Uterus (tissue), 3 donors: ENCODE measurements at regions not wholly inside any gene's neighbourhood (a gene's known extent, or its start where the extent isn't known, plus 50 kb on each side); places are given as distances from the start of the nearest gene placed in this dataset.
"Not testable (repeated sequence)": the region's sequence is repeated elsewhere in the genome, so short reads cannot be mapped to it uniquely, and the experiment has no call there.

Experiments used
- DNase-seq, 2 donors: peaks; one replicate each; pipeline ENCODE4 v3.0.0-alpha.2; 2019 to 2020
- H3K27ac ChIP-seq, 2 donors: fragments of 200-600 bp; sonication (generic); 1 replicate in 1 of 2; 2 replicates in 1 of 2; pipeline ENCODE4 v1.5.1; 2016 to 2018
- H3K27me3 ChIP-seq, 2 donors: fragments of 200-600 bp; sonication (generic); one replicate each; pipeline ENCODE4 v1.5.1; 2018 to 2019; ENCODE audit warnings: control low read depth in 1 of 2
- H3K36me3 ChIP-seq, 2 donors: fragments of 200-600 bp; sonication (generic); one replicate each; pipeline ENCODE4 v1.5.1; 2019; ENCODE audit warnings: control low read depth in 1 of 2
- H3K4me1 ChIP-seq, 2 donors: fragments of 200-600 bp; sonication (generic); one replicate each; pipeline ENCODE4 v1.5.1; 2018 to 2019; ENCODE audit warnings: control low read depth in 1 of 2
- H3K4me3 ChIP-seq, 2 donors: fragments of 200-600 bp; sonication (generic); 1 replicate in 1 of 2; 2 replicates in 1 of 2; pipeline ENCODE4 v1.5.1; 2018 to 2019; ENCODE audit warnings: mild to moderate bottlenecking in 1 of 2
- H3K9me3 ChIP-seq, 2 donors: fragments of 200-600 bp; sonication (generic); one replicate each; pipeline ENCODE4 v1.5.1; 2019; ENCODE audit warnings: control low read depth in 1 of 2
- POLR2A ChIP-seq, 2 donors: fragments of 450-650 bp; IDR thresholded peaks; one replicate each; pipeline ENCODE4 v1.6.1; 2016; ENCODE audit warnings: antibody characterized with exemption in 2 of 2, mild to moderate bottlenecking in 1 of 2, moderate library complexity in 1 of 2
- intact Hi-C: fragments of 100-400 bp; cut with DNase I; formaldehyde crosslinking; loops from one replicate; pipeline ENCODE4 v1.15.1; 2023; ENCODE audit warnings: low total_unique reads
- TF ChIP-seq, protein P1 (sequence below), 4 experiments: fragments of 200-600 bp in 2 of 4; fragments of 450-650 bp in 2 of 4; sonication (generic) in 2 of 4; IDR thresholded peaks; one replicate each; pipeline ENCODE4 v1.5.1; 2016 to 2019; ENCODE audit warnings: antibody characterized with exemption in 4 of 4, mild to moderate bottlenecking in 2 of 4, moderate library complexity in 1 of 4
- donor health status: DM: yes; HTN: yes; CAD: no.

- intact Hi-C loops = no loop called here
- no peaks in the 10 kb centered on the region for H3K27me3 ChIP-seq
- TF ChIP-seq POLR2A (IDR thresholded peaks at IDR 0.05) = no peak
- TF ChIP-seq, protein P1, sequence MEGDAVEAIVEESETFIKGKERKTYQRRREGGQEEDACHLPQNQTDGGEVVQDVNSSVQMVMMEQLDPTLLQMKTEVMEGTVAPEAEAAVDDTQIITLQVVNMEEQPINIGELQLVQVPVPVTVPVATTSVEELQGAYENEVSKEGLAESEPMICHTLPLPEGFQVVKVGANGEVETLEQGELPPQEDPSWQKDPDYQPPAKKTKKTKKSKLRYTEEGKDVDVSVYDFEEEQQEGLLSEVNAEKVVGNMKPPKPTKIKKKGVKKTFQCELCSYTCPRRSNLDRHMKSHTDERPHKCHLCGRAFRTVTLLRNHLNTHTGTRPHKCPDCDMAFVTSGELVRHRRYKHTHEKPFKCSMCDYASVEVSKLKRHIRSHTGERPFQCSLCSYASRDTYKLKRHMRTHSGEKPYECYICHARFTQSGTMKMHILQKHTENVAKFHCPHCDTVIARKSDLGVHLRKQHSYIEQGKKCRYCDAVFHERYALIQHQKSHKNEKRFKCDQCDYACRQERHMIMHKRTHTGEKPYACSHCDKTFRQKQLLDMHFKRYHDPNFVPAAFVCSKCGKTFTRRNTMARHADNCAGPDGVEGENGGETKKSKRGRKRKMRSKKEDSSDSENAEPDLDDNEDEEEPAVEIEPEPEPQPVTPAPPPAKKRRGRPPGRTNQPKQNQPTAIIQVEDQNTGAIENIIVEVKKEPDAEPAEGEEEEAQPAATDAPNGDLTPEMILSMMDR (IDR thresholded peaks at IDR 0.05) = no peak
- H3K27ac ChIP-seq = no peak overlapping the region
- DNase-seq = no peak
- no peak overlapping the region for H3K4me3 ChIP-seq
- no peaks in the 10 kb centered on the region for H3K9me3 ChIP-seq
- H3K36me3 ChIP-seq = no peaks in the 10 kb centered on the region
- no peaks in the 10 kb centered on the region for H3K4me1 ChIP-seq
These were observed 80.3 kb downstream of the EBLN1 start for GRCh38 chr10:22137542-22137941.

- Histone ChIP-seq H3K36me3 (no peaks in the 10 kb centered on the region), H3K9me3 (no peaks in the 10 kb centered on the region), H3K4me1 (no peaks in the 10 kb centered on the region), H3K4me3 (no peak overlapping the region), H3K27me3 (no peaks in the 10 kb centered on the region), H3K27ac (no peak overlapping the region)
- TF ChIP-seq POLR2A (IDR thresholded peaks at IDR 0.05) = no peak
- TF ChIP-seq, protein P1 (IDR thresholded peaks at IDR 0.05) = no peak
- DNase-seq = no peak
- intact Hi-C loops = no loop called here
These were observed 82.2 kb downstream of the EBLN1 start for GRCh38 chr10:22135591-22135990.

DNA sequence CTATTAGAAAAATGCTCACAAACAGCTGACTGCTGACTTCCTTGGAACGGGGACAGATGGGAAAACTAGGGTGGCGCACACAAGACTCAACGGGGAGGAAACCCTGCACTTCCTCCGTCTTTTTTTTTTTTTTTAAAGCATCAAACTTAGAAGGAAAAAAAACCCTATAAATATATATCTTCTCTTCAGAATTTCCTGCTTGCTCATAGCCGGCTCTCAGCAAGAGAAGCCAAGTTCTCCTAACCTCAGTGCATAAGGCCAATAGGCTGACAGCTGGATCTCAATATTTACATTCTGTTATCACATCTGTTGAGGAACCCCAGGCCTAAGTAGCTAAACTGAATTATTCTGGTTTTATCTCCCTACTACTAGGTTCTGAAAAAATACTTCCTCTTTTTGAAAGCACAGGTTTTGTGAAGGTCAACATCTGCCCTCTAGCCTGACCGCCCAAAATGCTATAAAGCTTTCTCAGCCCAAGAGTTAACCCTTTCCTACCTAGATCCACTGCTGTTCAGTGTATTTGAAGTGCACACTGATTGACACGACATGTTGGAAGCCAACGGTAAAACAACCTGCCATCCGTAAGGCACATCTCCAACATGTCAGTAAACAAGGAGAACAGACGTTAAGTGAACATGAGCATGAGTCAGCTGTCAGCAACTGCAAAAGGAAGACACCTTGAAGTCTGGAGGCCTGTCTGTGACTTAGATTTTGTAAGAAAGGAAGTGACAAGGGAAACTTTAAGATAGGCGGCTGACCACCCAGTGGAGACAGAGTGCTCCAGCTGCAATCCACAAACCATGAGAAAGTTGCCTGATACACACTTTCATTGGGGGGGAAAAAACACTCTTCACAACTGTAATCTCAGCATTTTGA, 83.8 kb downstream of the EBLN1 start:
- H3K9me3 ChIP-seq = no peaks in the 10 kb centered on the region
- H3K4me3 ChIP-seq = no peak overlapping the region
- H3K4me1 ChIP-seq = no peaks in the 10 kb centered on the region
- H3K36me3 ChIP-seq = no peaks in the 10 kb centered on the region
- no peak for TF ChIP-seq POLR2A (IDR thresholded peaks at IDR 0.05)
- TF ChIP-seq, protein P1 (IDR thresholded peaks at IDR 0.05) = no peak
- no peak overlapping the region for H3K27ac ChIP-seq
- no peaks in the 10 kb centered on the region for H3K27me3 ChIP-seq
- DNase-seq = no peak
- intact Hi-C loops = no loop called here

DNA sequence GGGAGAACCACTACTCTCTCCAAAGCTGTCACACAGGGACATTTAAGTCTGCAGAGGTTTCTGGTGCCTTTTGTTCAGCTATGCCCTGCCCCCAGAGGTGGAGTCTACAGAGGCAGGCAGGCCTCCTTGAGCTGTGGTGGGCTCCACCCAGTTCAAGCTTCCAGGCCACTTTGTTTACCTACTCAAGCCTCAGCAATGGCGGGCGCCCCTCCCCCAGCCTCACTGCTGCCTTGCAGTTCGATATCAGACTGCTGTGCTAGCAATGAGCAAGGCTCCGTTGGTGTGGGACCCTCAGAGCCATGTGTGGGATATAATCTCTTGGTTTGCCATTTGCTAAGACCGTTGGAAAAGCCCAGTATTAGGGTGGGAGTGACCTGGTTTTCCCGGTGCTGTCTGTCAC, 87.0 kb downstream of the EBLN1 start:
- H3K9me3 ChIP-seq, H3K27ac ChIP-seq, DNase-seq, intact Hi-C loops, H3K36me3 ChIP-seq, H3K4me1 ChIP-seq, H3K27me3 ChIP-seq, H3K4me3 ChIP-seq: not testable (repeated sequence)

GRCh38 chr10:22129612-22130011, 88.2 kb downstream of the EBLN1 start:
- H3K27me3 ChIP-seq, intact Hi-C loops, H3K9me3 ChIP-seq, H3K36me3 ChIP-seq, H3K4me1 ChIP-seq, H3K4me3 ChIP-seq, H3K27ac ChIP-seq, DNase-seq: not testable (repeated sequence)

DNA sequence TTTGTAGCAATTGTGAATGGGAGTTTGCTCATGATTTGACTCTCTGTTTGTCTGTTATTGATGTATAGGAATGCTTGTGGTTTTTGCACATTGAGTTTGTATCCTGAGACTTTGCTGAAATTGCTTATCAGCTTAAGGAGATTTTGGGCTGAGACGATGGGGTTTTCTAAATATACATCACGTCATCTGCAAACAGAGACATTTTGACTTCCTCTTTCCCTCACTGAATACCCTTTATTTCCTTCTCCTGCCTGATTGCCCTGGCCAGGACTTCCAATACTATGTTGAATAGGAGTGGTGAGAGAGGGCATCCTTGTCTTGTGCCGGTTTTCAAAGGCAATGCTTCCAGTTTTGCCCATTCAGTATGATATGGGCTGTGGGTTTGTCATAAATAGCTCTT, 96.6 kb downstream of the EBLN1 start:
- H3K4me3 ChIP-seq, H3K36me3 ChIP-seq, H3K27ac ChIP-seq, H3K9me3 ChIP-seq, H3K27me3 ChIP-seq, H3K4me1 ChIP-seq, intact Hi-C loops, DNase-seq: not testable (repeated sequence)

DNA sequence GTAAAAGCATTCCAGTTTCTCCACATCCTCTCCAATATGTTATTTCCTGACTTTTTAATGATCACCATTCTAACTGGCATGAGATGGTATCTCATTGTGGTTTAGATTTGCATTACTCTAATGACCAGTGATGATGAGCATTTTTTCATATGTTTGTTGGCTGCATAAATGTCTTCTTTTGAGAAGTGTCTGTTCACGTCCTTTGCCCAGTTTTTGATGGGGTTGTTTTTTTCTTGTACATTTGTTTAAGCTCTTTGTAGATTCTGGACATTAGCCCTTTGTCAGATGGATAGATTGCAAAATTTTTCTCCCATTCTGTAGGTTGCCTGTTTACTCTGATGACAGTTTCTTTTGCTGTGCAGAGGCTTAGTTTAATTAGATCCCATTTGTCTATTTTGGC, 97.7 kb downstream of the EBLN1 start:
- H3K27ac ChIP-seq, H3K9me3 ChIP-seq, intact Hi-C loops, DNase-seq, H3K36me3 ChIP-seq, H3K4me1 ChIP-seq, H3K27me3 ChIP-seq, H3K4me3 ChIP-seq: not testable (repeated sequence)

- H3K27ac ChIP-seq, intact Hi-C loops, H3K9me3 ChIP-seq, H3K4me1 ChIP-seq, DNase-seq, H3K27me3 ChIP-seq, H3K4me3 ChIP-seq, H3K36me3 ChIP-seq: not testable (repeated sequence)
These were observed 98.2 kb downstream of the EBLN1 start for GRCh38 chr10:22119575-22119974.
